ENCODE measurements at regions not wholly inside any gene's neighbourhood (a gene's known extent, or its start where the extent isn't known, plus 50 kb on each side); places are given as distances from the start of the nearest gene placed in this dataset.

GRCh38 chr2:192254444-192254843, 59.7 kb upstream of the TMEFF2 start:
- TF ChIP-seq CTCF (IDR thresholded peaks at IDR 0.05) (no peak), EZH2 (IDR thresholded peaks at IDR 0.05; ENCODE audit: borderline replicate concordance, insufficient read depth, low read depth, low read length, poor library complexity, severe bottlenecking) (no peak)

Data from B cell (primary cell).